ENCODE measurements at regions not wholly inside any gene's neighbourhood (a gene's known extent, or its start where the extent isn't known, plus 50 kb on each side); places are given as distances from the start of the nearest gene placed in this dataset.

- no TSS peak for BruUV-seq (replicated peaks)
- Histone ChIP-seq H3K27ac (ENCODE audit: insufficient read depth, low read depth, low read length) (no peak overlapping the region), H2AFZ (ENCODE audit: low read depth, low read length) (no peak overlapping the region), H3K9me3 (replicated peaks; ENCODE audit: control insufficient read depth, insufficient read depth, low read length) (no peaks in the 10 kb centered on the region), H3K79me2 (ENCODE audit: control insufficient read depth, insufficient read depth, low read length) (no peaks in the 10 kb centered on the region), H3K4me3 (replicated peaks in 1 of 3; ENCODE audit: insufficient read depth in 1 of 3, low read depth in 1 of 3, low read length in 3 of 3) (no peak overlapping the region), H4K20me1 (replicated peaks; ENCODE audit: control insufficient read depth, extremely low read depth, insufficient read depth, low read length) (no peaks in the 10 kb centered on the region), H3K36me3 (ENCODE audit: control insufficient read depth in 2 of 2, extremely low read depth in 1 of 2, insufficient read depth in 2 of 2, low read length in 2 of 2) (no peaks in the 10 kb centered on the region), H3K27me3 (ENCODE audit: control insufficient read depth in 2 of 2, insufficient read depth in 2 of 2, low read length in 2 of 2) (peaks cover 0 to 2% of the 10 kb centered on the region in 2 experiments), H3K4me2 (ENCODE audit: insufficient read depth, low read length) (no peak overlapping the region), H3K4me1 (ENCODE audit: control insufficient read depth, extremely low read depth, insufficient read depth, low read length) (no peaks in the 10 kb centered on the region), H3K9ac (replicated peaks; ENCODE audit: extremely low read depth, insufficient read depth, low read length) (no peak overlapping the region), H3K9me1 (replicated peaks; ENCODE audit: control insufficient read depth, extremely low read depth, insufficient read depth, low read length) (no peaks in the 10 kb centered on the region)
- dilution Hi-C loops (cut with MboI; ENCODE audit: extremely low pct_ligation_motif_present, low sequenced_read_pairs) (no loop called here), intact Hi-C loops (cut with micrococcal nuclease) (no loop called here)
- DNase-seq (ENCODE audit: low read depth, low spot score) (no peak), FAIRE-seq (no peak)
- POLR2A ChIA-PET = no interaction called here
- TF ChIP-seq JUN (IDR thresholded peaks at IDR 0.05; ENCODE audit: borderline replicate concordance, insufficient read depth, insufficient read length, low read depth) (no peak), MAX (IDR thresholded peaks at IDR 0.05; ENCODE audit: insufficient read depth, insufficient read length) (no peak), POLR2A (IDR thresholded peaks at IDR 0.05; ENCODE audit: low read depth, low read length) (no peak), EZH2 (IDR thresholded peaks at IDR 0.05; ENCODE audit: borderline replicate concordance, low read depth, low read length, severe bottlenecking) (no peak), FOS (IDR thresholded peaks at IDR 0.05; ENCODE audit: borderline replicate concordance, insufficient read depth, low read length) (no peak), POLR2AphosphoS5 (IDR thresholded peaks at IDR 0.05; ENCODE audit: insufficient read depth, low read depth, low read length) (no peak), CTCF (IDR thresholded peaks at IDR 0.05; ENCODE audit: extremely low read depth in 1 of 2, insufficient read depth in 1 of 2, low read depth in 1 of 2, low read length in 2 of 2) (no peak), MYC (IDR thresholded peaks at IDR 0.05; ENCODE audit: low read depth, low read length) (no peak), GATA2 (IDR thresholded peaks at IDR 0.05; ENCODE audit: insufficient read depth, insufficient read length, low read depth, low read length) (no peak)
- CTCF ChIA-PET = no interaction called here
These were observed 285.1 kb upstream of the PROK2 start for GRCh38 chr3:72070005-72070404.

Data from endothelial cell of umbilical vein (primary cell).